ENCODE measurements at regions not wholly inside any gene's neighbourhood (a gene's known extent, or its start where the extent isn't known, plus 50 kb on each side); places are given as distances from the start of the nearest gene placed in this dataset.
"Not testable (repeated sequence)": the region's sequence is repeated elsewhere in the genome, so short reads cannot be mapped to it uniquely, and the experiment has no call there.

GRCh38 chr6:27854421-27854820 is 57.8 kb downstream of the OR2B2 start:
- no peak for DNase-seq

- DNase-seq = no peak
Observed at GRCh38 chr6:27851440-27851839, 60.8 kb downstream of the OR2B2 start.

GRCh38 chr6:27849001-27849400 is 63.2 kb downstream of the OR2B2 start:
- not testable (repeated sequence) for DNase-seq

GRCh38 chr6:27847706-27848105 is 64.5 kb downstream of the OR2B2 start:
- DNase-seq = no peak

DNA sequence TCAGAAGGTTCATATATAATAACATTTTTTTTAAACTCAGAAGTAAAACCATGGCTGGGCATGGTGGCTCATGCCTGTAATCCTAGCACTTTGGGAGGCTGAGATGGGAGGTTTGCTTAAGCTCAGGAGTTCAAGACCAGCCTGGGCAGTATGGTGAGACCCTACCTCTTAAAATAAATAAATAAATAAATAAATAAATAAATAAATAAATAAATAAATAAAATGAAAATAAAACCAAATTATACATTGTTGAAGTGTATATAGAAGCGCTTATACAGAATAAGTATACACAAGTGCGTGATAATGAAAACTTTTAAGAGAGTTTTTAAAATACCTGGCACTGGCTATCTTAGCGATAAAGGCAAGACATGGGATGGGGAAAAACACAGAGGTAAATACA is 71.6 kb downstream of the OR2B2 start:
- no peak for DNase-seq

GRCh38 chr6:27839626-27840475 is 72.3 kb downstream of the OR2B2 start:
- DNase-seq = peak; percentile 90

- DNase-seq = peak; percentile 35
Observed at GRCh38 chr6:27838945-27839625, 73.1 kb downstream of the OR2B2 start.

DNA sequence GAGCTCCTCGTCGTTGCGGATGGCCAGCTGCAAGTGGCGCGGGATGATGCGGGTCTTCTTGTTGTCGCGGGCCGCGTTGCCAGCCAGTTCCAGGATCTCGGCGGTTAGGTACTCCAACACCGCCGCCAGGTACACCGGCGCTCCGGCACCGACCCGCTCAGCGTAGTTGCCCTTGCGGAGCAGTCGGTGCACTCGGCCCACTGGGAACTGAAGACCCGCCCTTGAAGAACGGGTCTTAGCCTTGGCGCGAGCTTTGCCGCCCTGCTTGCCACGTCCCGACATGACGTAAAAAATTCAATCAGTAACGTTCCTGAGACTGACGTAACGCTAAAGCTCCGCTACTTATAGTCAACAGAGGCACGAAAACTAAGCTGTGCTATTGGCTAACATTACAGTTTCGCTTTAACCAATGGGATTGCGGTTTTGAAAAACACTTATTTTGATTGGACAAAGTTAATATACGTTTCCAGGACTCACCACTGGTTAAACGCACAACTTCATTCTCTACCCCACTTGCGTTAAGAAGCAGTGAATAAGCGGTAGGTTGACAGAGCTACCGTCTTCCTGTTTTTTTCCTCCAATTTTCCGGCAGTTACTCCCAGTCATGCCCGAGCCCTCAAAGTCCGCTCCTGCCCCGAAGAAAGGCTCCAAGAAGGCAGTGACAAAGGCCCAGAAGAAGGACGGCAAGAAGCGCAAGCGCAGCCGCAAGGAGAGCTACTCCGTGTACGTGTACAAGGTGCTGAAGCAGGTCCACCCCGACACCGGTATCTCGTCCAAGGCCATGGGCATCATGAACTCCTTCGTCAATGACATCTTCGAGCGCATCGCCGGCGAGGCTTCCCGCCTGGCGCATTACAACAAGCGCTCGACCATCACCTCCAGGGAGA is 73.9 kb downstream of the OR2B2 start:
- DNase-seq = peak; percentile 99

DNA sequence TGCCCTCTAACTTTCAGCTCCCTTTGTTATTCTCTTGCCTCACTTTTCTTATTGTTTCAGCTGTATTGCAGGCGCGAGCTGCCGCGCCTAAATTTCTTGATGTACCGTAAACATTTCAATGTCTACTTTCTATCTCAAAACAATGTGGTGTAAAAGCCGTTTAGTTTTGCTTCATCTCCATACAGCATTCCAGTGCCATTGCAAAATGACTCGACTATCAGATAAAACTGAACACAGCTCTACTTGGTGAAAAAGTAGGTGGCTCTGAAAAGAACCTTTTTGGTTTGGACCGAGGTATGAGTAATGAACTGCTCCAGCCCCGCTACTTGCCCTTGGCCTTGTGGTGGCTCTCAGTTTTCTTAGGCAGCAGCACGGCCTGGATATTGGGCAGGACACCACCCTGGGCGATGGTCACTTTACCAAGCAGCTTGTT is 74.6 kb downstream of the OR2B2 start:
- no peak for DNase-seq

DNA sequence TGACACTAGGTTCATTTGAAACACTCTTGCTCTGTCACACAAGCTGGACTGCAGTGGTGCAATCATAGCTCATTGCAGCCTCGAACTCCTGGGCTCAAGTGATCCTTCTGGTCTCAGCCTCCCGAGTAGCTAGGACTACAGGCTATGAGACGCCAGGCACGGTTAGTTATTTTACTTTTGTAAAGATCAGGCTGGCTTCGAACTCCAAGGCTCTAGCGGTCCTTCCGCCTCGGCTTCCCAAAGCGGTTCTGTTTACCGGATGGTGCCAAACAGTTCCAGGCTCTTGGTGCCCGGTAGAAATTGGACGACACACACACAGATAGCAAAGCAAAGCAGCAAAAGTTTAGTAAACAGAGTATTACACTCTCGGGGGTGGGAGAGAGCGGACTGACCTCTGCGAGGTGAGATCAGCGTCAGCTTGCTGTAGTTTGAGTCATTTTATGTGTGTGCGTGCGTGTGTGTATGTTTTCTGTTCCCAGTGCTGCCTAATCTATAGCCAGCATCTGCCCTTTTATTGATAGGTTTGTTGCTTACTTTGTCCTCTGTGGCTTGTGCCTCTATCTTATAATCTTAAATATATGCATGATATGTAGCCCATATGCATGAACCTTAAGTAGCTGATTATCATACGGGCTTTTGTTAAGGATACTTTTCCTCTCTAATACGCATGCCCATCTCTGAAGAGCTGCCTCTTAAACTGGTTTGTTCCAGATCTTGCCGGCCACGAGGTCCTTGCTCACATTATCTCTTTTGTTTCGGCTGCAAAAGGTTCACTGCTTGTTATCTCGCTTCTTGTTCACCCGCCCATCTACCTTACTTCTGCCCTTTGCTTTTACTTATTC is 75.2 kb downstream of the OR2B2 start:
- DNase-seq = peak; percentile 88

DNA sequence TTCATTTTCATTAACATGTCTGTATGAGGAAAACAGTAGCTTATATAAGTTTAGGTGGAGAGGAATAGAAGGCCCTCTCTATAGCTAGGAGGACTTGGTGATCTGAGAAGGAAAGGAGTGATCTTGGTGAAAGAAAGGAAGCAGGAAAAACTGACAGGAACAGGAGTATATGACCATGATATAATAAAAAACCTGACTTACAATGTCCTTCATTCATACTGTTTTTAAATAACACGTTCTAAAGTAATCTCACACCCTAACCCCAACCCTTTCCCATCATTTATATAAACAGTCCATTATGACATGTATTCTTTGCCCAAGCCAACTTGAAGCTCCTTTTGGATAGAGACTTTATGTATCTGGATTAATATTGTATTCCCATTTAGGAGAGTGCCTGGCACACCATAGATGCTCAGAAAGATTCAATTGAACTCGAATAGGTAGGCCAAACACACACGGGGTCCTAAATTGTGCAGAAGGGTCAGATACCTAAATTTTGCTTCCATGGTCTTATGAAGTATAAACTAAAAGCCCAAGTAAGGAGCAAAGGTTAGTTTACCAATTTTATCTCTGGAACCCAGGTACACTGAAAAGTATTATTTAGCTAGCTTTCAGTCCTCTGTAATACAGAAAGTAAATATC is 75.9 kb downstream of the OR2B2 start:
- no peak for DNase-seq

DNA sequence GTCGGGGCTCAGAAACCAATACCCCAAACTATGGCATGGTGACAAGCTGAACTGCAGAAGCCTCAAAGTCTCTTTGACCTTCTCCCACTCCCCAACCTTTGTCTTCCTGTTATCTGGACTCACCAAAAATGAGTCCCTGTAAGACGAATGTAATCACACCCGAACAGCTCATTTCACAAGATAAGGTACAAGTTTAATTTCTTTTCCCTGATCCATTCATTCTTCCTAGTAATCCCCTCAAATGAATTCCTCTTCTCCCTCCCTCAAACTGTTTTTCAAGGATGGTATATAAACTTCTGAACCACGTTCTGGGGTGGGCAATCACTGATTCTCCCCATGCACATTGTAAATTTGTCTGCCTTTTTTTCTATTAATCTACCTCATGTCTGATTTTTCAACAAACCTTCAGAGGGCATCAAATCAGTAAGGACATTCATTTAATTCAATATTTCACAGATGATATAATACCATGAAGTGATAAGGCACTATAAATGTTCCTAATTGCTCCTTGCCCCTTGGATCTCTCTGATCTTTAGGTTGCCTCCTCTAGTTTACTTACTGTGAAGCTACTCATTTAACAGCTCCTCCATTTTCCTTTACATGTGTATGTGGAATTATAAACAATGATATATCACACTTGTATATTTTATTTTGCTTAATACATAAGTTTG is 77.2 kb downstream of the OR2B2 start:
- no peak for DNase-seq

- DNase-seq = no peak
Observed at GRCh38 chr6:27834384-27834783, 77.8 kb downstream of the OR2B2 start.

- peak; percentile 77 for DNase-seq
Observed at GRCh38 chr6:27831434-27832081, 80.6 kb downstream of the OR2B2 start.

- DNase-seq = not testable (repeated sequence)
Observed at GRCh38 chr6:27830600-27831433, 81.4 kb downstream of the OR2B2 start.

DNA sequence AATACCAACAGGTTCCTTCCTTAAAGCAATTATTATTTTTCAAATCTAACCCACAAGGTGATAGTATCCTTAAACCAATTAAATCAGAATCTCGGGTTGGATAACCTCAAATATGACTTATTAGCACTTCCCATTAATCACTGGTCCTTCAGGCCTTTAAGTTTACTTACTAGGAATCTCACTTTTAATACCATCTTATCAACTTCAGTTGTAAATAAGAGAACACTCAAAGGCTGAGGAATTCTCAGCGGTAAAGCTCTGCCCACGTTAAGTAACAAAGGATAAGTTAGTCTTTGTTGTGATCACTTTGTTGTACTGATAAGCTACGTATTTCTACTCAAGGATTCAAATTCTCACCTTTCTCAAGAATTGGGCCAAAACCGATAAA is 82.0 kb downstream of the OR2B2 start:
- no peak for DNase-seq

DNA sequence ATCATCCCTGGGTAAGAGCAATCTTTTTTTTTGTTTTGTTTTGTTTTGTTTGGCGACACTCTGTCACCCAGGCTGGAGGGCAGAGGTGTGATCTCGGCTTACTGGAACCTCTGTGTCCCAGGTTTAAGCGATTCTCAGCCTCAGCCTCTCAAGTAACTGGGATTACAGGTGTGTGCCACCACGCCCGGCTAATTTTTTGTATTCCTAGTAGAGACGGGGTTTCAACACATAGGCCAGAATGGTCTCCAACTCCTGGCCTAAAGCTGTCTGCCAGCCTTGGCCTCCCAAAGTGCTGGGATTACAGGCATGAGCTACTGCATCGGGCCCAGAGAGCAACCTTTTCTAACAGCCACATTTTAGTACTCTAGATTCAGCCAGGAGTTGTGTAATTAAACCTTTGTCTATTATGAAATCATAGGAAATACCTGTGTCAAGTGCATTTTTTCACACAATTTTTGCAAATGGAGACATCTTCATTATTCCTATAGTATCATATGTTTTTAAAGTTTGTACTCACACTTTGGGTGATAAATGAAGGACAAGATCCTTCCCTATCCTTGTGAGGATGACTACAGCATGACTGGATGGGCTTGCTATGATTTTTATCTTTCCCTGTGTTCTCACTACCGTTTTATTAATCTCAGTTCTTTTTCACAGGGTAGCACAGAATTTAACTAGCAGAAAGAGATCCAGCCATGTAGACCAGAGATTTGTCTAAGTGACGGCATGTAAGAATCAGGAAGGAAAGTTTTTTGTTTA is 82.6 kb downstream of the OR2B2 start:
- no peak for DNase-seq

GRCh38 chr6:27827477-27827876 is 84.7 kb downstream of the OR2B2 start:
- not testable (repeated sequence) for DNase-seq

- not testable (repeated sequence) for DNase-seq
Observed at GRCh38 chr6:27826612-27826985, 85.6 kb downstream of the OR2B2 start.
